IMR-90 (cell line): ENCODE measurements at regions not wholly inside any gene's neighbourhood (a gene's known extent, or its start where the extent isn't known, plus 50 kb on each side); places are given as distances from the start of the nearest gene placed in this dataset.
A peak's percentile ranks its signal among the peaks of the same experiment; 100 is the strongest.

Experiments
- ATAC-seq: fragments of 200-7000 bp; cut with Tn5 transposase; 2 replicates; pipeline ENCODE4 v1.9.1; 2020; ENCODE audit warnings: low read depth, mild to moderate bottlenecking, moderate library complexity
- BruUV-seq: library from RNA; stranded (reverse); fragments of 400-500 nt; replicated peaks from 2 replicates; lab custom pipeline; 2021; lab: Mats Ljungman, UMichigan
- CTCF ChIA-PET: fragments of 300-600 bp; formaldehyde crosslinking; extraction: SDS; loops from one replicate; lab custom pipeline; 2021; ENCODE audit warnings: antibody characterized with exemption; lab: Yijun Ruan, JAX
- POLR2A ChIA-PET: fragments of 300-600 bp; sonication (Branson Sonifier 250); formaldehyde crosslinking; loops from one replicate; lab custom pipeline; 2022; ENCODE audit warnings: antibody characterized with exemption; ENCODE audit not compliant: unreplicated experiment; lab: Charles Lee
- DNase-seq: peaks from one replicate; pipeline ENCODE4 v3.0.0; 2013
- H2AFZ ChIP-seq: replicated peaks from 2 replicates; pipeline ENCODE3; 2013; ENCODE audit warnings: low read length, mild to moderate bottlenecking; ENCODE audit not compliant: poor library complexity
- H2AK5ac ChIP-seq: 2 replicates; pipeline ENCODE4 v1.6.1; 2013; ENCODE audit warnings: low read depth, low read length, inconsistent platforms
- H2AK9ac ChIP-seq: replicated peaks from 2 replicates; pipeline ENCODE3; 2013; ENCODE audit warnings: mild to moderate bottlenecking, low read depth, low read length, moderate library complexity; ENCODE audit not compliant: poor library complexity
- H2BK120ac ChIP-seq: 2 replicates; pipeline ENCODE4 v1.6.1; 2013; ENCODE audit warnings: low read depth, low read length, inconsistent platforms
- H2BK15ac ChIP-seq: 3 replicates; pipeline ENCODE4 v1.6.1; 2013; ENCODE audit warnings: low read depth, low read length, inconsistent platforms
- H2BK20ac ChIP-seq: 2 replicates; pipeline ENCODE4 v1.6.1; 2013; ENCODE audit warnings: low read depth, mild to moderate bottlenecking, inconsistent platforms, low read length, moderate library complexity
- H2BK5ac ChIP-seq: 2 replicates; pipeline ENCODE4 v1.6.1; 2013; ENCODE audit warnings: mild to moderate bottlenecking, low read depth, low read length, inconsistent platforms; ENCODE audit not compliant: poor library complexity, severe bottlenecking
- H3K14ac ChIP-seq: replicated peaks from 2 replicates; pipeline ENCODE4 v1.6.1; 2013; ENCODE audit warnings: low read depth, low read length, inconsistent platforms
- H3K18ac ChIP-seq: 2 replicates; pipeline ENCODE4 v1.6.1; 2013; ENCODE audit warnings: low read depth, low read length, control low read depth
- H3K23ac ChIP-seq: 2 replicates; pipeline ENCODE4 v1.6.1; 2013; ENCODE audit warnings: low read depth, low read length, inconsistent platforms
- H3K27ac ChIP-seq: 2 replicates; pipeline ENCODE4 v1.5.1; 2013; ENCODE audit warnings: mild to moderate bottlenecking, control low read depth, low read length; ENCODE audit not compliant: insufficient read depth
- H3K27me3 ChIP-seq: 2 replicates; pipeline ENCODE4 v1.6.1; 2013; ENCODE audit warnings: low read length; ENCODE audit not compliant: control insufficient read depth, insufficient read depth
- H3K36me3 ChIP-seq: 2 replicates; pipeline ENCODE4 v1.6.1; 2013; ENCODE audit warnings: low read length, mixed read lengths; ENCODE audit not compliant: control insufficient read depth, insufficient read depth
- H3K4ac ChIP-seq: 2 replicates; pipeline ENCODE4 v1.6.1; 2013; ENCODE audit warnings: low read depth, low read length, inconsistent platforms
- H3K4me1 ChIP-seq: 2 replicates; pipeline ENCODE4 v1.6.1; 2013; ENCODE audit warnings: low read length, mixed read lengths; ENCODE audit not compliant: control insufficient read depth, insufficient read depth
- H3K4me2 ChIP-seq: 2 replicates; pipeline ENCODE4 v1.6.1; 2013; ENCODE audit warnings: low read depth, mild to moderate bottlenecking, control low read depth, low read length, moderate library complexity
- H3K4me3 ChIP-seq: 2 replicates; pipeline ENCODE4 v1.5.1; 2013; ENCODE audit warnings: low read depth, mild to moderate bottlenecking, control low read depth, low read length, moderate library complexity; ENCODE audit not compliant: insufficient read depth
- H3K56ac ChIP-seq: 2 replicates; pipeline ENCODE4 v1.6.1; 2013; ENCODE audit warnings: low read length, inconsistent platforms; ENCODE audit not compliant: insufficient read depth; ENCODE audit errors: extremely low read depth
- H3K79me1 ChIP-seq, 2 experiments: 2 replicates each; pipeline ENCODE4 v1.6.1; 2013; ENCODE audit warnings: low read length in 2 of 2, inconsistent platforms in 1 of 2, low read depth in 1 of 2
- H3K9ac ChIP-seq: 2 replicates; pipeline ENCODE4 v1.6.1; 2013; ENCODE audit warnings: low read depth, low read length, control low read depth
- H3K9me1 ChIP-seq: 2 replicates; pipeline ENCODE4 v1.6.1; 2013; ENCODE audit warnings: low read length, inconsistent platforms; ENCODE audit not compliant: insufficient read depth
- H3K9me3 ChIP-seq: 2 replicates; pipeline ENCODE4 v1.6.1; 2013; ENCODE audit warnings: low read length; ENCODE audit not compliant: control insufficient read depth, insufficient read depth
- H4K20me1 ChIP-seq: 2 replicates; pipeline ENCODE4 v1.6.1; 2013; ENCODE audit warnings: low read length, inconsistent platforms; ENCODE audit not compliant: insufficient read depth
- H4K5ac ChIP-seq: 2 replicates; pipeline ENCODE4 v1.6.1; 2013; ENCODE audit warnings: mild to moderate bottlenecking, low read depth, low read length, control low read depth
- H4K8ac ChIP-seq, 2 experiments: 2 replicates each; pipeline ENCODE4 v1.6.1; 2013; ENCODE audit warnings: low read depth in 2 of 2, low read length in 2 of 2, control low read depth in 1 of 2, inconsistent platforms in 1 of 2
- H4K91ac ChIP-seq: 2 replicates; pipeline ENCODE4 v1.6.1; 2013; ENCODE audit warnings: low read depth, low read length, inconsistent platforms; ENCODE audit not compliant: insufficient read depth
- CEBPB ChIP-seq: IDR thresholded peaks from 2 replicates; pipeline ENCODE4 v1.6.1; 2012; ENCODE audit warnings: low read depth, low read length, improper control_type of control experiment
- CHD1 ChIP-seq: IDR thresholded peaks from 2 replicates; pipeline ENCODE4 v1.6.1; 2012; ENCODE audit warnings: low read depth, low read length, improper control_type of control experiment
- CTCF ChIP-seq: conservative IDR thresholded peaks from 2 replicates; pipeline ENCODE4 v1.5.1; 2012; ENCODE audit warnings: mild to moderate bottlenecking, low read depth, low read length, improper control_type of control experiment
- FOS ChIP-seq: fragments of 150-350 bp; IDR thresholded peaks from 2 replicates; pipeline ENCODE4 v1.6.1; 2016; ENCODE audit warnings: low read depth, low read length
- MAFK ChIP-seq: IDR thresholded peaks from 2 replicates; pipeline ENCODE4 v1.6.1; 2012; ENCODE audit warnings: low read depth, low read length, improper control_type of control experiment
- NFE2L2 ChIP-seq: fragments of 150-350 bp; IDR thresholded peaks from 2 replicates; pipeline ENCODE4 v1.6.1; 2016; ENCODE audit warnings: low read depth, mild to moderate bottlenecking, low read length
- POLR2A ChIP-seq: IDR thresholded peaks from 2 replicates; pipeline ENCODE4 v1.6.1; 2012; ENCODE audit warnings: mild to moderate bottlenecking, low read depth, low read length
- RAD21 ChIP-seq: IDR thresholded peaks from 2 replicates; pipeline ENCODE4 v1.6.1; 2012; ENCODE audit warnings: low read length, improper control_type of control experiment
- SMC3 ChIP-seq: fragments of 150-350 bp; IDR thresholded peaks from 2 replicates; pipeline ENCODE4 v1.6.1; 2016; ENCODE audit warnings: low read depth, mild to moderate bottlenecking, antibody characterized with exemption, low read length, moderate library complexity
- USF2 ChIP-seq: fragments of 150-350 bp; IDR thresholded peaks from 2 replicates; pipeline ENCODE4 v1.6.1; 2017; ENCODE audit warnings: mild to moderate bottlenecking, antibody characterized with exemption, low read length, low read depth
- WGBS, 2 experiments: methylation state at CpG; one replicate each; pipeline versions ENCODE4 v1.1.5 to v1.1.7; 2013; ENCODE audit warnings: missing lambda C conversion rate in 2 of 2; ENCODE audit not compliant: insufficient read length in 1 of 2; ENCODE audit errors: extremely low coverage in 2 of 2; 5-methylcytosine and 5-hydroxymethylcytosine counted together
- dilution Hi-C: fragments of 300-500 bp; cut with HindIII; formaldehyde crosslinking; loops from one replicate; pipeline ENCODE4 v1.14.3; 2018; ENCODE audit warnings: low sequenced_read_pairs; ENCODE audit not compliant: unreplicated experiment
- in situ Hi-C: fragments of 300-500 bp; cut with MboI; formaldehyde crosslinking; loops from 3 replicates; pipeline ENCODE4 v1.14.3; 2019; ENCODE audit warnings: low sequenced_read_pairs, inconsistent platforms, mixed read lengths
- intact Hi-C: fragments of 100-400 bp; cut with micrococcal nuclease; formaldehyde crosslinking; loops from 2 replicates; pipeline ENCODE4 v1.10.0; 2022
- TF ChIP-seq, protein P1 (sequence below): fragments of 150-350 bp; IDR thresholded peaks from 2 replicates; pipeline ENCODE4 v1.6.1; 2016; ENCODE audit warnings: low read depth, mild to moderate bottlenecking, low read length, moderate library complexity, borderline replicate concordance

GRCh38 chr17:77512062-77512946 is 371.5 kb downstream of the SEC14L1 start:
- intact Hi-C loops, result no loop called here
- H3K4ac ChIP-seq, result no peak overlapping the region
- no peak overlapping the region for H2BK15ac ChIP-seq
- H4K8ac ChIP-seq, result no peak overlapping the region
- H3K4me2 ChIP-seq, result no peak overlapping the region
- in situ Hi-C loops, result no loop called here
- ChIA-PET CTCF (no interaction called here), POLR2A (no interaction called here)
- no TSS peak for BruUV-seq
- H3K23ac ChIP-seq, result no peak overlapping the region
- H2BK120ac ChIP-seq, result no peak overlapping the region
- ATAC-seq (peak; percentile 59), DNase-seq (no peak)
- H3K56ac ChIP-seq, result no peak overlapping the region
- peaks cover 9% of the 10 kb centered on the region for H3K9me3 ChIP-seq
- no peaks in the 10 kb centered on the region; the same call in 1 of the 2 replicates for H3K9me1 ChIP-seq
- H3K36me3 ChIP-seq, result no peaks in the 10 kb centered on the region
- H3K18ac ChIP-seq, result no peak overlapping the region
- no peaks in the 10 kb centered on the region for H3K27me3 ChIP-seq
- no peak overlapping the region for H3K9ac ChIP-seq
- no peak overlapping the region for H3K14ac ChIP-seq
- no peak overlapping the region for H3K4me3 ChIP-seq
- no peak overlapping the region for H2BK5ac ChIP-seq
- H2BK20ac ChIP-seq, result no peak overlapping the region
- TF ChIP-seq CHD1 (no peak), FOS (no peak), MAFK (no peak), CTCF (no peak), RAD21 (no peak), POLR2A (no peak), SMC3 (no peak), USF2 (no peak), NFE2L2 (no peak), CEBPB (no peak)
- TF ChIP-seq, protein P1, sequence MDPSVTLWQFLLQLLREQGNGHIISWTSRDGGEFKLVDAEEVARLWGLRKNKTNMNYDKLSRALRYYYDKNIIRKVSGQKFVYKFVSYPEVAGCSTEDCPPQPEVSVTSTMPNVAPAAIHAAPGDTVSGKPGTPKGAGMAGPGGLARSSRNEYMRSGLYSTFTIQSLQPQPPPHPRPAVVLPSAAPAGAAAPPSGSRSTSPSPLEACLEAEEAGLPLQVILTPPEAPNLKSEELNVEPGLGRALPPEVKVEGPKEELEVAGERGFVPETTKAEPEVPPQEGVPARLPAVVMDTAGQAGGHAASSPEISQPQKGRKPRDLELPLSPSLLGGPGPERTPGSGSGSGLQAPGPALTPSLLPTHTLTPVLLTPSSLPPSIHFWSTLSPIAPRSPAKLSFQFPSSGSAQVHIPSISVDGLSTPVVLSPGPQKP, result no peak
- H4K91ac ChIP-seq, result no peak overlapping the region
- no peaks in the 10 kb centered on the region; the same call in 1 of the 2 replicates for H3K4me1 ChIP-seq
- no peak overlapping the region for H3K27ac ChIP-seq
- H2AFZ ChIP-seq, result no peak overlapping the region
- no peaks in the 10 kb centered on the region for H3K79me1 ChIP-seq
- no peak overlapping the region for H4K5ac ChIP-seq
- no peak overlapping the region for H2AK5ac ChIP-seq
- dilution Hi-C loops, result no loop called here
- no peaks in the 10 kb centered on the region; the same call in 1 of the 2 replicates for H4K20me1 ChIP-seq
- no peak overlapping the region for H2AK9ac ChIP-seq
- WGBS, 2 experiments, result no CpG with 5 or more reads among the region's 6 CpGs
